ENCODE measurements at regions not wholly inside any gene's neighbourhood (a gene's known extent, or its start where the extent isn't known, plus 50 kb on each side); places are given as distances from the start of the nearest gene placed in this dataset.

- TF ChIP-seq, protein P1, sequence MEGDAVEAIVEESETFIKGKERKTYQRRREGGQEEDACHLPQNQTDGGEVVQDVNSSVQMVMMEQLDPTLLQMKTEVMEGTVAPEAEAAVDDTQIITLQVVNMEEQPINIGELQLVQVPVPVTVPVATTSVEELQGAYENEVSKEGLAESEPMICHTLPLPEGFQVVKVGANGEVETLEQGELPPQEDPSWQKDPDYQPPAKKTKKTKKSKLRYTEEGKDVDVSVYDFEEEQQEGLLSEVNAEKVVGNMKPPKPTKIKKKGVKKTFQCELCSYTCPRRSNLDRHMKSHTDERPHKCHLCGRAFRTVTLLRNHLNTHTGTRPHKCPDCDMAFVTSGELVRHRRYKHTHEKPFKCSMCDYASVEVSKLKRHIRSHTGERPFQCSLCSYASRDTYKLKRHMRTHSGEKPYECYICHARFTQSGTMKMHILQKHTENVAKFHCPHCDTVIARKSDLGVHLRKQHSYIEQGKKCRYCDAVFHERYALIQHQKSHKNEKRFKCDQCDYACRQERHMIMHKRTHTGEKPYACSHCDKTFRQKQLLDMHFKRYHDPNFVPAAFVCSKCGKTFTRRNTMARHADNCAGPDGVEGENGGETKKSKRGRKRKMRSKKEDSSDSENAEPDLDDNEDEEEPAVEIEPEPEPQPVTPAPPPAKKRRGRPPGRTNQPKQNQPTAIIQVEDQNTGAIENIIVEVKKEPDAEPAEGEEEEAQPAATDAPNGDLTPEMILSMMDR (IDR thresholded peaks at IDR 0.05): no peak
- TF ChIP-seq POLR2A (IDR thresholded peaks at IDR 0.05): no peak
Measured at GRCh38 chr13:76651286-76651685, 234.9 kb downstream of the KCTD12 start.

All from testis (tissue), 2 donors.